ENCODE measurements at regions not wholly inside any gene's neighbourhood (a gene's known extent, or its start where the extent isn't known, plus 50 kb on each side); places are given as distances from the start of the nearest gene placed in this dataset.

DNA sequence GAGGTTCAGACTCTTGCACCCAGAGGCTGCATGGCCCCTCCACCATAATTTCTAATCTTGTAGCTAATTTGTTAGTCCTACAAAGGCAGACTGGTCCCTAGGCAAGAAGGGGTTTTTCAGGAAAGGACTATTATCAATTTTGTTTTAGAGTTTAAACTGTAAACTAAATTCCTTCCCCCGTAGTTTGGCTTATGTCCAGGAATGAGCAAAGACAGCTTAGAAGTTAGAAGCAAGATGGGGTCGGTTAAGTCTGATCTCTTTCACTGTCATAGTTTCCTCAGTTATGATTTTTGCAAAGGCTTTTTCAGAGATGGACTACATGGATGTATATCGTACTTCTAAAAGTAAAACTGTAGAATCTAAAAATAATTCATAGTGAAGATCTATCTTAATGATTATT, 258.1 kb upstream of the IL1RAPL1 start:
- TF ChIP-seq EP300 (IDR thresholded peaks at IDR 0.05) (no peak), POLR2A (IDR thresholded peaks at IDR 0.05) (no peak)
- TF ChIP-seq, protein P1, sequence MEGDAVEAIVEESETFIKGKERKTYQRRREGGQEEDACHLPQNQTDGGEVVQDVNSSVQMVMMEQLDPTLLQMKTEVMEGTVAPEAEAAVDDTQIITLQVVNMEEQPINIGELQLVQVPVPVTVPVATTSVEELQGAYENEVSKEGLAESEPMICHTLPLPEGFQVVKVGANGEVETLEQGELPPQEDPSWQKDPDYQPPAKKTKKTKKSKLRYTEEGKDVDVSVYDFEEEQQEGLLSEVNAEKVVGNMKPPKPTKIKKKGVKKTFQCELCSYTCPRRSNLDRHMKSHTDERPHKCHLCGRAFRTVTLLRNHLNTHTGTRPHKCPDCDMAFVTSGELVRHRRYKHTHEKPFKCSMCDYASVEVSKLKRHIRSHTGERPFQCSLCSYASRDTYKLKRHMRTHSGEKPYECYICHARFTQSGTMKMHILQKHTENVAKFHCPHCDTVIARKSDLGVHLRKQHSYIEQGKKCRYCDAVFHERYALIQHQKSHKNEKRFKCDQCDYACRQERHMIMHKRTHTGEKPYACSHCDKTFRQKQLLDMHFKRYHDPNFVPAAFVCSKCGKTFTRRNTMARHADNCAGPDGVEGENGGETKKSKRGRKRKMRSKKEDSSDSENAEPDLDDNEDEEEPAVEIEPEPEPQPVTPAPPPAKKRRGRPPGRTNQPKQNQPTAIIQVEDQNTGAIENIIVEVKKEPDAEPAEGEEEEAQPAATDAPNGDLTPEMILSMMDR (IDR thresholded peaks at IDR 0.05), result no peak

All from suprapubic skin (tissue), 3 donors.